ENCODE measurements at regions not wholly inside any gene's neighbourhood (a gene's known extent, or its start where the extent isn't known, plus 50 kb on each side); places are given as distances from the start of the nearest gene placed in this dataset.

GRCh38 chr2:118699447-118700175, 147.8 kb downstream of the EN1 start:
- Histone ChIP-seq H3K27ac (no peak overlapping the region), H3K4me1 (no peaks in the 10 kb centered on the region), H3K27me3 (ENCODE audit: control insufficient read depth, insufficient read depth, low read length) (no peaks in the 10 kb centered on the region), H3K4me2 (ENCODE audit: low read length) (no peak overlapping the region), H3K36me3 (ENCODE audit: control insufficient read depth, insufficient read depth, low read length) (no peaks in the 10 kb centered on the region), H3K9ac (no peak overlapping the region), H2AFZ (no peak overlapping the region), H3K9me3 (ENCODE audit: control insufficient read depth, low read length) (no peaks in the 10 kb centered on the region), H3K79me2 (no peaks in the 10 kb centered on the region), H3K4me3 (ENCODE audit: low read depth, low read length) (no peak overlapping the region)
- TF ChIP-seq CTCF (IDR thresholded peaks at IDR 0.05) = no peak

GRCh38 chr2:118698564-118698963, 148.9 kb downstream of the EN1 start:
- Histone ChIP-seq H3K4me1 (no peaks in the 10 kb centered on the region), H3K9me3 (ENCODE audit: control insufficient read depth, low read length) (no peaks in the 10 kb centered on the region), H3K36me3 (ENCODE audit: control insufficient read depth, insufficient read depth, low read length) (no peaks in the 10 kb centered on the region), H3K27ac (no peak overlapping the region), H2AFZ (no peak overlapping the region), H3K4me3 (ENCODE audit: low read depth, low read length) (no peak overlapping the region), H3K4me2 (ENCODE audit: low read length) (no peak overlapping the region), H3K9ac (no peak overlapping the region), H3K27me3 (ENCODE audit: control insufficient read depth, insufficient read depth, low read length) (no peaks in the 10 kb centered on the region), H3K79me2 (no peaks in the 10 kb centered on the region)
- TF ChIP-seq CTCF (IDR thresholded peaks at IDR 0.05) = no peak

GRCh38 chr2:118697781-118698180, 149.7 kb downstream of the EN1 start:
- Histone ChIP-seq H3K9me3 (ENCODE audit: control insufficient read depth, low read length) (no peaks in the 10 kb centered on the region), H3K4me1 (no peaks in the 10 kb centered on the region), H3K36me3 (ENCODE audit: control insufficient read depth, insufficient read depth, low read length) (no peaks in the 10 kb centered on the region), H3K79me2 (no peaks in the 10 kb centered on the region), H3K9ac (no peak overlapping the region), H3K4me2 (ENCODE audit: low read length) (no peak overlapping the region), H3K27ac (no peak overlapping the region), H3K4me3 (ENCODE audit: low read depth, low read length) (no peak overlapping the region), H2AFZ (no peak overlapping the region), H3K27me3 (ENCODE audit: control insufficient read depth, insufficient read depth, low read length) (no peaks in the 10 kb centered on the region)
- TF ChIP-seq CTCF (IDR thresholded peaks at IDR 0.05) = no peak

GRCh38 chr2:118696786-118697465, 150.5 kb downstream of the EN1 start:
- no peaks in the 10 kb centered on the region for H3K4me1 ChIP-seq
- H3K79me2 ChIP-seq = no peaks in the 10 kb centered on the region
- no peak overlapping the region for H3K27ac ChIP-seq
- no peak for TF ChIP-seq CTCF (IDR thresholded peaks at IDR 0.05)
- no peak overlapping the region for H3K4me2 ChIP-seq (ENCODE audit: low read length)
- no peak overlapping the region for H2AFZ ChIP-seq
- H3K36me3 ChIP-seq (ENCODE audit: control insufficient read depth, insufficient read depth, low read length) = no peaks in the 10 kb centered on the region
- no peaks in the 10 kb centered on the region for H3K9me3 ChIP-seq (ENCODE audit: control insufficient read depth, low read length)
- no peak overlapping the region for H3K9ac ChIP-seq
- no peak overlapping the region for H3K4me3 ChIP-seq (ENCODE audit: low read depth, low read length)
- H3K27me3 ChIP-seq (ENCODE audit: control insufficient read depth, insufficient read depth, low read length) = no peaks in the 10 kb centered on the region

All from parathyroid adenoma (tissue), 2 donors.